ENCODE measurements at regions not wholly inside any gene's neighbourhood (a gene's known extent, or its start where the extent isn't known, plus 50 kb on each side); places are given as distances from the start of the nearest gene placed in this dataset.

DNA sequence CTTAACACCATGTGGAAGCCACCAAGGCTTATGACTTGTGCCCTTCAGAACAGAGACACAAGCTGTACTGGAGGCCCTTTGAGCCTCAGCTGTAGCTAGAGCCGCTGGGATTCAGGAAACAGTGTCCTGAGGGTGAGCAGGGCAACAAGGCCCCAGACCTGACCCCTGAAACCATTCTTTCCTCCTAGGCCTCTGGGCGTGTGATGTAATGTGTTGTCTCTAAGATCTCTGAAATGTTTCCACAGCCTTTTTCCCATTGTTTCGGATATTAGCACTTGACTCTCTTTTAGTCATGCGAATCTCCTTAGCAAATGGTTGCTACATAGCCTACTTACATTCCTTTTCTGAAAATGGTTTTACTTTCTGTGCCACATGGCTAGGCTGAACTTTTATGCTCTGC is 114.9 kb downstream of the CD8B2 start:
- Histone ChIP-seq H3K27me3 (ENCODE audit: control insufficient read depth, insufficient read depth, low read length) (no peaks in the 10 kb centered on the region), H3K4me1 (ENCODE audit: control insufficient read depth, insufficient read depth, low read length) (no peaks in the 10 kb centered on the region), H3K27ac (ENCODE audit: low read depth, low read length) (no peak overlapping the region), H3K4me3 (ENCODE audit: low read length) (no peak overlapping the region), H3K36me3 (ENCODE audit: control insufficient read depth, insufficient read depth, low read length) (no peaks in the 10 kb centered on the region), H3K9ac (ENCODE audit: low read length) (no peak overlapping the region)

DNA sequence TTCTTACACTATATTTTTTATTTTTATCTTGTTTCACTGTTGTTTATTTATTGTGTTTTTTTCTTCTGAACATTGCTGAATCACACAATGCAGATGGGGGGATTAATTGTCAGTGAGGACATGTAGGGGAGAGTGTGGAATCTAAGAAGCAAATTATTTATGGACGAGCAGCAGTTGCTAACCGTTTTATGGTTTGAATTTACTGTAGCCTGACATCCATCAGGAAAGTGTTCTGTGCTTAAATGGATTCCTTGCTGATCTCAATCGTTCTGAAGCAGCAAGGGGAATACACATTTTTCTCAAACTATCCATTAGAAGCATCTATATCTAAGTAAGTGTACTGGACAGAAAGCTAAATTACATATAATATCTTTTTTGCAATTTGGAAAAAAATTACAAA is 119.5 kb downstream of the CD8B2 start:
- no peaks in the 10 kb centered on the region for H3K4me1 ChIP-seq (ENCODE audit: control insufficient read depth, insufficient read depth, low read length)
- H3K27ac ChIP-seq (ENCODE audit: low read depth, low read length) = no peak overlapping the region
- H3K9ac ChIP-seq (ENCODE audit: low read length) = no peak overlapping the region
- no peak overlapping the region for H3K4me3 ChIP-seq (ENCODE audit: low read length)
- no peaks in the 10 kb centered on the region for H3K36me3 ChIP-seq (ENCODE audit: control insufficient read depth, insufficient read depth, low read length)
- no peaks in the 10 kb centered on the region for H3K27me3 ChIP-seq (ENCODE audit: control insufficient read depth, insufficient read depth, low read length)

DNA sequence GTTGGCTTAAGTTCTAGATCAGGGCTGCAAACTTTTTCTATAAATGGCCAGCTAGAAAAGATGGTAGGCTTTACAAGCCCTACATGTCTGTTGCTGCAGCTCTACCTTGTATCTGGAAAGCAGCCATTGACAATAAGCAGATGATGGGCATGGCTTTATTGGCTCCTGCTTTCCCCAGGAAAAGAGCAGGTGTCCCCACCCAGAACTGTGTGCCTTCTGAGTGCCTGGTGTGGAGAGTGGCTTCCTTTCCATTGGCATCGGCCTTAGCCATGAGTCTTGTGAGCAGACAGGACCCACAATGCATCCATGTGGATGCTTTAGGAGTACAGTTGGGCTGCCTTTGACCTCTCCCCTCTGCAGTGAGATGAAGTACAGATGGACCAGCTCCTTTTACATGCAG is 120.2 kb downstream of the CD8B2 start:
- no peak overlapping the region for H3K4me3 ChIP-seq (ENCODE audit: low read length)
- H3K4me1 ChIP-seq (ENCODE audit: control insufficient read depth, insufficient read depth, low read length) = no peaks in the 10 kb centered on the region
- no peaks in the 10 kb centered on the region for H3K36me3 ChIP-seq (ENCODE audit: control insufficient read depth, insufficient read depth, low read length)
- no peak overlapping the region for H3K9ac ChIP-seq (ENCODE audit: low read length)
- no peak overlapping the region for H3K27ac ChIP-seq (ENCODE audit: low read depth, low read length)
- H3K27me3 ChIP-seq (ENCODE audit: control insufficient read depth, insufficient read depth, low read length) = no peaks in the 10 kb centered on the region

DNA sequence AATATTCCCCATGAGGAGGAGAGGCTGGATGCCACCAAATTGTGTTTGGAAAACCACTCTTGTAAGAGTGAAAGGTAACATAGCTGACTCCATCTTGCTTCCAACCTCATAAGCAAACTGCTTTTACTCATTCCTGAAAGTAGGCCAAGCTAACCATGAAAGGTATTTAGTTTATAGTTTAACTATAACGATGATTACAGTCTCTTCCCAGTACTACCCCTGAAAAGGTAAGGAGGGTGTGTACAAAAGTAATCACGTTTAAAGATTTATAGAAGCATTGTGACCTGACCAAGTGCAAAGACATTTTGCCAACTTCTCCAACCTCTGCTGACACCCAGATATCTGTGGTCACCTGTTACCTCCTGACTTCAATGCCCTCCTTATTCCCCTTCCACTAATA is 122.6 kb downstream of the CD8B2 start:
- no peaks in the 10 kb centered on the region for H3K36me3 ChIP-seq (ENCODE audit: control insufficient read depth, insufficient read depth, low read length)
- no peaks in the 10 kb centered on the region for H3K4me1 ChIP-seq (ENCODE audit: control insufficient read depth, insufficient read depth, low read length)
- no peaks in the 10 kb centered on the region for H3K27me3 ChIP-seq (ENCODE audit: control insufficient read depth, insufficient read depth, low read length)
- no peak overlapping the region for H3K9ac ChIP-seq (ENCODE audit: low read length)
- H3K27ac ChIP-seq (ENCODE audit: low read depth, low read length) = no peak overlapping the region
- no peak overlapping the region for H3K4me3 ChIP-seq (ENCODE audit: low read length)

DNA sequence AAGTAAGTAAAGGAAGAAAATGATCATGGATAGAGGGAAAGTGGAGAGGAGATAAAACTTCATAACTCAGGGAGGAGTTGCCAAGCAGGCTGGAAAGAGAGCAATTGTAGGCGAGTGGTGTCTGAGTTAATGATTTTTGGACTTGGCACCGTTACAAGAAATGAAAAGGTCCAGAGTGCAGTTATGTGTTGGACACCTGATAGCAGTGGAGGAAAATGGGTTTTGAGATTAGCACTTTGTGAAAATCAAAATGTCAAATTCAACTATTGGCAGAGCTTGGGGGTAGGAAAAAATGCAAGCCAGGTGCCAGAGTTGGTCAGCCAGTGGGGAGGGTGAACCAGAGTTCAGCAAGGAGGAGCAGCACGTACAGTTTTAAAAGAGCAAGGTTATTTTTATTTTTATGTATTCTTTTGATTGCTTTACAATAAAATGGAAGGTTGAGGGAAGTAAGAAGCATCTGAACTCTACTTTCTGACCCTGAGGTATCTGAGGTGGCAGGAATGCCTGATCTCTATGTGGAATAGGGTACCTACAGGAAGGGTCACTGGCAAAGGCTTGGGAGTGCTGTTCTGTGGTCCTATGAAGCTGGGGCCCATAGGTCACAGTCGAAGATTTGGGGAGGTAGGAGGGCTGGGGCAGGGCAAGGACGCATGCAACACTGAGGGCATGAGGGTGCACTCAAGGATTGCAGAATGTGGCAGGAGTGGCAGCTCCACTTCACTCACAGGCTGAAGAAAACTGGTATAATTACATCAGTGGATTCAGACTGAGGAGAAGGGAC is 127.5 kb downstream of the CD8B2 start:
- Histone ChIP-seq H3K27ac (ENCODE audit: low read depth, low read length) (no peak overlapping the region), H3K4me1 (ENCODE audit: control insufficient read depth, insufficient read depth, low read length) (no peaks in the 10 kb centered on the region), H3K36me3 (ENCODE audit: control insufficient read depth, insufficient read depth, low read length) (no peaks in the 10 kb centered on the region), H3K4me3 (ENCODE audit: low read length) (no peak overlapping the region), H3K9ac (ENCODE audit: low read length) (no peak overlapping the region), H3K27me3 (ENCODE audit: control insufficient read depth, insufficient read depth, low read length) (no peaks in the 10 kb centered on the region)

DNA sequence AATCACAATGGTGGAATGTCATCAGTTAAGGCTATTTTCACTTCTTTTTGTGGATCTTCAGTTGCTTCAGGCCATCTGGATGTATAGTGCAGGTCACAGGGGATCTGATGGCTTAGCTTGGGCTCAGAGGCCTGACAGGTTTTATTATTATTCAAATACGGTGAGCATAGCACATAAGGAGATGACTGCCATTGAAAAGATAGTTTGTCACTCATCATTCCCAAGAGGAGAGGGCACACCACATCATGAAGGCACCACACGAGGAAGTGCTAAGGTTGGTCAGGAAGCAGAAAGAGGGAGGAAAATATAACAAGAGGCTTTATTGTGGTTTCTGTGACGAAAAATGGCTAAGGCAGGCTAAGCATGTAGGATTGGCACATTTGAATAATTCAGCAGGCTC is 131.4 kb downstream of the CD8B2 start:
- Histone ChIP-seq H3K36me3 (ENCODE audit: control insufficient read depth, insufficient read depth, low read length) (no peaks in the 10 kb centered on the region), H3K4me1 (ENCODE audit: control insufficient read depth, insufficient read depth, low read length) (no peaks in the 10 kb centered on the region), H3K4me3 (ENCODE audit: low read length) (no peak overlapping the region), H3K27me3 (ENCODE audit: control insufficient read depth, insufficient read depth, low read length) (no peaks in the 10 kb centered on the region), H3K9ac (ENCODE audit: low read length) (no peak overlapping the region), H3K27ac (ENCODE audit: low read depth, low read length) (no peak overlapping the region)

DNA sequence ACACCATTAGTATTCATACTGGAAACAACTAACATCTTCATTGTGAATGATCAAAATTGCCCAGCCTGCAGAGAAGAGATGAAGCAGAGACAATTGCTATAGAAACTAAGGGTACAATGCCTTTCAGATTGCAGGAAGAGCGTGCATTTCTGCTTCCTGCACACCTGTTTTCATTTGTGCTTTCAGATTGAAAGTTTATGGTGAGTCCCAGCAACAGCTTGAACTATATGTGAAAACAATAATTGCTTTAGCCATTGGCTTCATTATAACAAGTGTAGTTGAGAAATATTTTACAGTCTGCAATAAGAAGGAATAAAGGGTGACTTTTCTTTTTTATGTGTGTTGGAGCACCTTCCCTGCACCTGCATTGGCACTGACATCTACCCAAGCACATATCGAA is 136.3 kb downstream of the CD8B2 start:
- no peaks in the 10 kb centered on the region for H3K4me1 ChIP-seq (ENCODE audit: control insufficient read depth, insufficient read depth, low read length)
- no peak overlapping the region for H3K27ac ChIP-seq (ENCODE audit: low read depth, low read length)
- no peak overlapping the region for H3K4me3 ChIP-seq (ENCODE audit: low read length)
- no peaks in the 10 kb centered on the region for H3K27me3 ChIP-seq (ENCODE audit: control insufficient read depth, insufficient read depth, low read length)
- no peaks in the 10 kb centered on the region for H3K36me3 ChIP-seq (ENCODE audit: control insufficient read depth, insufficient read depth, low read length)
- H3K9ac ChIP-seq (ENCODE audit: low read length) = no peak overlapping the region

DNA sequence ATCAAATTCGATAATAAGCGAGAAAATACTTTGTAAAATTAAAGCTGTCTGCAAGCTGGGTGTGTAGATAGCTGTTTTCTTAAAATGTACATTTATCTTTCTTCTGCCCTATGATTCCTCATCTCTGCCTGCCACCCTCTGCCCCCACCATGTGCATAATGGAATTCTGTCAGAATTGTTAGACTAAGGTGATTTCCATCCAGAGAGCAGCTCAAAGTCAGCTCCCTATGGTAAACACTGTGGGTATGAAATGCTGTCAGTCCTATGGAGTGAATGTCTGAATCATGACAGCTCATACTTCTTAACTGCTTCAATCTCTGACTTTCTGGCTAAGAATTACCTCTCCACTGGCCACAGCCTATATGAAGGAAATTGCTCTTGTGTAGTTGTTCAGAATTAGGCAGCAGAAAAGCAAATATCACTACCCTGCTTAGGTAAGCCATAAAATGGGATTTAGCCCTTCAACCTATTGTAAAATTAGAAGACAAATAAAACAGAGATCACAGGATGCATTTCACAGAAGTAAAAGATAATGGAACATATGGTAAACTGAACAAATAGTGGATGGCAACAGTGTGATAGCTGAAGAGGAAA is 137.7 kb downstream of the CD8B2 start:
- Histone ChIP-seq H3K36me3 (ENCODE audit: control insufficient read depth, insufficient read depth, low read length) (no peaks in the 10 kb centered on the region), H3K4me3 (ENCODE audit: low read length) (no peak overlapping the region), H3K27ac (ENCODE audit: low read depth, low read length) (no peak overlapping the region), H3K27me3 (ENCODE audit: control insufficient read depth, insufficient read depth, low read length) (no peaks in the 10 kb centered on the region), H3K9ac (ENCODE audit: low read length) (no peak overlapping the region), H3K4me1 (ENCODE audit: control insufficient read depth, insufficient read depth, low read length) (no peaks in the 10 kb centered on the region)

DNA sequence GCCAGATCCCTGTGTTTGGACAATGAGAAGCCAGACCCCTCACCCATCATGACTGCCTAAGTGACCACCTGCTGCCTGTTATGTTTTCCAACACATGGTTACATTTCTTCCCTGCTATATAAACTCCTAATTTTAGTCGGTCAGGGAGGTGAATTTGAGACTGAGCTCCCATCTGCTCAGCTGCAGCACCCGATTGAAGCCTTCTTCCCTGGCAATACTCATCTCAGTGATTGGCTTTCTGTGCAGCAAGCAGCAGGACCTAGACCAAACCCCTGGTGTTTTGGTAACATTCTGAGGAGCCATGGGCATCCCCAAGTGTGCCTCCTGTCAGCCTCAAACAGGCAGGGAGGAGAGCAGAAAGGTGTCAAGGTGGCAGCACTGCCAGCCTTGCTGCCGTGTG is 141.2 kb downstream of the CD8B2 start:
- Histone ChIP-seq H3K4me3 (ENCODE audit: low read length) (no peak overlapping the region), H3K9ac (ENCODE audit: low read length) (no peak overlapping the region)

DNA sequence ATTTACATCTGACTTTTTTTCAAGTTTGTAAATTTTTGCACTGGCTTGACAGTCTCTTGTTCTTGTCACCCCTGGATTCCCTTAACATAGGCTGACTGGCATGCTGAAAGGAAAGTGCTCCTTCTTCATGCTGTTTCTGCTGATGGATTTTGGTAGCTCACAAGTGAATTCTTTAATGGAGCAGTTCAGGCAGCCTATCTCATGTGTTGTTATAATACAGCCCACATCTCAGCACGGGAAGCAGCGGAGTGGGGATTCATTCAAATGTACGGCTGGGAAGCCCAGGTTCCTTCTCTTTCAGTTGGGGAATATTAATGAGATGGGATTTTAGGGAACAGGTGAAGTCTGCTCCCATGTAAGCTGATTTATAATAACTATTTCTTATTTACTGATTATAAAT is 142.8 kb downstream of the CD8B2 start:
- H3K4me3 ChIP-seq (ENCODE audit: low read length) = no peak overlapping the region
- H3K36me3 ChIP-seq (ENCODE audit: control insufficient read depth, insufficient read depth, low read length) = no peaks in the 10 kb centered on the region
- H3K27me3 ChIP-seq (ENCODE audit: control insufficient read depth, insufficient read depth, low read length) = no peaks in the 10 kb centered on the region
- no peaks in the 10 kb centered on the region for H3K4me1 ChIP-seq (ENCODE audit: control insufficient read depth, insufficient read depth, low read length)
- H3K9ac ChIP-seq (ENCODE audit: low read length) = no peak overlapping the region
- H3K27ac ChIP-seq (ENCODE audit: low read depth, low read length) = no peak overlapping the region

More for the DNA sequence above, 141.2 kb downstream of the CD8B2 start:
- H3K27me3 ChIP-seq (ENCODE audit: control insufficient read depth, insufficient read depth, low read length) = no peaks in the 10 kb centered on the region
- H3K27ac ChIP-seq (ENCODE audit: low read depth, low read length) = no peak overlapping the region
- H3K4me1 ChIP-seq (ENCODE audit: control insufficient read depth, insufficient read depth, low read length) = no peaks in the 10 kb centered on the region
- no peaks in the 10 kb centered on the region for H3K36me3 ChIP-seq (ENCODE audit: control insufficient read depth, insufficient read depth, low read length)

DNA sequence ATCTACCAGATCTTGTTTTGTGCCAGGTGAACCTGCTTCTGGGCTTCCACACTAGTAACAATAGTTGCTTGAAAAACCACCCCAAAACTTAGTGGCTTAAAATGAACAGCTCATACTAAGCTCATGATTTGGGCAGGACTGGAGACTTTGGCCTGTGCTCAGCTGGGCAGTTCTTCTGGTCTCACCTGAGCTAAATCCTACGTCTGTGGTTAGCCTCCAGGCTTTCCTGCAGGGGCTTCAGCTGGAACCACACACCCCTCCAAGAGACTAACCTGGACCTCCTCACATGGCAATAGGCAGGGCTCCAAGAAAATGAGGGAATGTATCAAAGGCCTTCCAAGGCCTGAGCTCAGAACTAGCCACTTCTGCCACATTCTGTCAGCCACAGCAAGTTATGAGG is 144.1 kb downstream of the CD8B2 start:
- no peak overlapping the region for H3K27ac ChIP-seq (ENCODE audit: low read depth, low read length)
- H3K4me1 ChIP-seq (ENCODE audit: control insufficient read depth, insufficient read depth, low read length) = no peaks in the 10 kb centered on the region
- H3K4me3 ChIP-seq (ENCODE audit: low read length) = no peak overlapping the region
- no peaks in the 10 kb centered on the region for H3K27me3 ChIP-seq (ENCODE audit: control insufficient read depth, insufficient read depth, low read length)
- H3K36me3 ChIP-seq (ENCODE audit: control insufficient read depth, insufficient read depth, low read length) = no peaks in the 10 kb centered on the region
- no peak overlapping the region for H3K9ac ChIP-seq (ENCODE audit: low read length)

DNA sequence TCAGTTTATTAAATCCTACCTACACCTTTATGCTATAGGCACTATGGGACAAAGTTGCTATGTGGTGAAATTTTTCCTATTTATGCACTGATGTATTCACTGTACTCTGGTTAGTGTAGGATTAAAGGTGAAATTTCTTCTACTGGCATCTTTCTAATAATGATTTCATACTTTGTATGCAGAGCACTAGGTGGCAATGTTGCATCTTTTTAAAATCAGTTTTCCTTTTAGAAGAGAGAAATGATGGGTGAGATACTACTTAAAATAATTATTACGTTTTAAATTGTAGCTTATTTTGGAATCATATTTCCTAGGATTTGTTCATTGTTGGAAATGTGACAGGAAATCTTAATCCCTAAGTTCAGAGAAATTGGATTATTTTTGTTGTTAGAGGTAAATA is 150.9 kb downstream of the CD8B2 start:
- no peak overlapping the region for H3K27ac ChIP-seq (ENCODE audit: low read depth, low read length)
- no peak overlapping the region for H3K4me3 ChIP-seq (ENCODE audit: low read length)
- no peaks in the 10 kb centered on the region for H3K36me3 ChIP-seq (ENCODE audit: control insufficient read depth, insufficient read depth, low read length)
- no peak overlapping the region for H3K9ac ChIP-seq (ENCODE audit: low read length)
- H3K4me1 ChIP-seq (ENCODE audit: control insufficient read depth, insufficient read depth, low read length) = peaks cover 9% of the 10 kb centered on the region
- H3K27me3 ChIP-seq (ENCODE audit: control insufficient read depth, insufficient read depth, low read length) = no peaks in the 10 kb centered on the region

DNA sequence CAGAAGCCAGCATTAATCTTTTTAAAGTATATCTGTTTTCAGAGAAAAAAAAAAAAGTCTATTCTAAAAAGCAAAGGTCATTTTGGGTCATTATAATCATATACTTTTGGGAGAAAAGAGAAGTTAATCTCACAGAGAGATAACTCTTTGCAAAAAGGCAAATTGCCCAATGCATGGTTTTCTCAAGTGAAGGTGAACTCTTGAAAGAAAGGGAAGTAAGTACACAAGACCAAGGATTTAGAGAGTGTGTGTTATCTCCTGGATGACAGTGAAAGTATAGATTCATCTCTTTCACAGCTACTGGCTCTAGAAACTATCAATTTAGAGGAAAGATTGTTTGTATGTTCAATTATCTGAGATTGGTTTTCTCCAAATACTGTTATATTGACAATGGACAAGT is 151.4 kb downstream of the CD8B2 start:
- peaks cover 9% of the 10 kb centered on the region for H3K4me1 ChIP-seq (ENCODE audit: control insufficient read depth, insufficient read depth, low read length)
- H3K9ac ChIP-seq (ENCODE audit: low read length) = no peak overlapping the region
- no peak overlapping the region for H3K4me3 ChIP-seq (ENCODE audit: low read length)
- no peaks in the 10 kb centered on the region for H3K27me3 ChIP-seq (ENCODE audit: control insufficient read depth, insufficient read depth, low read length)
- no peaks in the 10 kb centered on the region for H3K36me3 ChIP-seq (ENCODE audit: control insufficient read depth, insufficient read depth, low read length)
- no peak overlapping the region for H3K27ac ChIP-seq (ENCODE audit: low read depth, low read length)
